ENCODE measurements at regions not wholly inside any gene's neighbourhood (a gene's known extent, or its start where the extent isn't known, plus 50 kb on each side); places are given as distances from the start of the nearest gene placed in this dataset.

DNA sequence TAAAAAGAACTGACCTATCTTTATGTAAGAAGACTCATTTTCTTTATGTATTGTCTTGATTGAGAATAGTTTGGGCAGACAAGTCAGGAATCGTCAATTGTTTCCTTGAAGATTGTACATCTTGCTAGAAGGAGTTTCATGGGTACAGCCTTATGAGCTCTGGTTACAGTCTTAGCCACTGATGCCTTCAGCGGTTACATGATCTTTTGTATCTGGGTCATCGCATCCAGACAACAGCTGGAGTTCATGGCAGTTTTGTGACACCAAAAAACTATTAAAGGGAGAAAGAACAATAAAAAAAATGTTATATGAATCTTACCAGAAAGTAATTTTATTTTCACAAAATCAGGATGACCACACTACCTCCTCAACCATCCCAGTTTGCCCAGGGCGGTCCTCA is 520.5 kb upstream of the CDH7 start:
- no peaks in the 10 kb centered on the region for H3K9me3 ChIP-seq
- H3K4me1 ChIP-seq (ENCODE audit: control insufficient read depth in 1 of 2, insufficient read depth in 1 of 2, low read depth in 1 of 2, low read length in 1 of 2): no peaks in the 10 kb centered on the region
- H3K27me3 ChIP-seq: no peaks in the 10 kb centered on the region
- H3K27ac ChIP-seq: no peak overlapping the region
- TF ChIP-seq CTCF (IDR thresholded peaks at IDR 0.05): no peak
- no peak overlapping the region for H3K4me3 ChIP-seq (ENCODE audit: low read depth in 1 of 2, low read length in 1 of 2)
- H3K36me3 ChIP-seq: no peaks in the 10 kb centered on the region

DNA sequence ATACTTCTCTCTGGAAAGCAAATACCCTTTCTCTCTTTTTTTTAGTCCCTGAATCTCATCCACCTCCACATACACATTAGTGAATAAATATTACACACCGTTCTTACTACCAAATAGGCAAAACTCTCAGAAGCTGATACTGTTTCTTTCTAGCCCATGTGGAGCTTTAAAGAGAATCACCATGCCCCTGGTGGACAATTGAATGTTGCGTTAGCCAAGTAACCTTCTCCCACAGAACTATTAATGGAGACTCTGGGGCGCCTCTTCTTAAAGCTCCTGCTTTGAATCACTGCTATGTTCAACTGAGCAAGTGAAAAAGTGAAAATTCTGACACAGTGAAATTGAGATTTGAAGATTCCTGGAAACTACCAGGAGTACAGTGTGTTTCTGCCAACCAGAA is 522.8 kb upstream of the CDH7 start:
- H3K27ac ChIP-seq: no peak overlapping the region
- no peak overlapping the region for H3K4me3 ChIP-seq (ENCODE audit: low read depth in 1 of 2, low read length in 1 of 2)
- H3K4me1 ChIP-seq (ENCODE audit: control insufficient read depth in 1 of 2, insufficient read depth in 1 of 2, low read depth in 1 of 2, low read length in 1 of 2): no peaks in the 10 kb centered on the region
- H3K9me3 ChIP-seq: no peaks in the 10 kb centered on the region
- no peaks in the 10 kb centered on the region for H3K27me3 ChIP-seq
- no peaks in the 10 kb centered on the region for H3K36me3 ChIP-seq
- no peak for TF ChIP-seq CTCF (IDR thresholded peaks at IDR 0.05)

GRCh38 chr18:65221736-65222135 is 529.1 kb upstream of the CDH7 start:
- Histone ChIP-seq H3K27me3 (no peaks in the 10 kb centered on the region), H3K4me1 (ENCODE audit: control insufficient read depth in 1 of 2, insufficient read depth in 1 of 2, low read depth in 1 of 2, low read length in 1 of 2) (no peaks in the 10 kb centered on the region), H3K4me3 (ENCODE audit: low read depth in 1 of 2, low read length in 1 of 2) (no peak overlapping the region), H3K36me3 (no peaks in the 10 kb centered on the region), H3K27ac (no peak overlapping the region), H3K9me3 (no peaks in the 10 kb centered on the region)
- no peak for TF ChIP-seq CTCF (IDR thresholded peaks at IDR 0.05)

DNA sequence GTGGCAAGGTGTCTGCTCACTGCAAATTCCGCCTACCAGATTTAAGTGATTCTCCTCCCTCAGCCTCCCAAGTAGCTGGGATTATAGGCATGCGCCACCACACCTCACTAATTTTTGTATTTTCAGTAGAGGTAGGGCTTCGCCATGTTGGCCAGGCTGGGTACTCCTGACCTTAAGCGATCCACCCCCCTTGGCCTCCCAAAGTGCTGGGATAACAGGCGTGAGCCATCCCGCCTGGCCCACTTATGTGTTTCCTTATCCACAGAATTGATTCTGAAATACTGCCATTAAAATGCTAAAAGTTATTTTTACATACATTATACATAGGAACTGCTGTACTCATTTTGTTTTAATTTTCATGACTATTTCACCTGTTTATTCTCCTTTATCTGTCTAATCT is 529.7 kb upstream of the CDH7 start:
- Histone ChIP-seq H3K4me3 (ENCODE audit: low read depth in 1 of 2, low read length in 1 of 2) (no peak overlapping the region), H3K4me1 (ENCODE audit: control insufficient read depth in 1 of 2, insufficient read depth in 1 of 2, low read depth in 1 of 2, low read length in 1 of 2) (no peaks in the 10 kb centered on the region), H3K27ac (no peak overlapping the region), H3K36me3 (no peaks in the 10 kb centered on the region), H3K27me3 (no peaks in the 10 kb centered on the region), H3K9me3 (no peaks in the 10 kb centered on the region)
- TF ChIP-seq CTCF (IDR thresholded peaks at IDR 0.05): no peak

GRCh38 chr18:65215865-65216466 is 534.8 kb upstream of the CDH7 start:
- TF ChIP-seq CTCF (IDR thresholded peaks at IDR 0.05): no peak

GRCh38 chr18:65214456-65214855 is 536.4 kb upstream of the CDH7 start:
- Histone ChIP-seq H3K36me3 (no peaks in the 10 kb centered on the region), H3K27ac (no peak overlapping the region), H3K27me3 (no peaks in the 10 kb centered on the region), H3K4me3 (ENCODE audit: low read depth in 1 of 2, low read length in 1 of 2) (no peak overlapping the region), H3K4me1 (ENCODE audit: control insufficient read depth in 1 of 2, insufficient read depth in 1 of 2, low read depth in 1 of 2, low read length in 1 of 2) (no peaks in the 10 kb centered on the region), H3K9me3 (no peaks in the 10 kb centered on the region)
- no peak for TF ChIP-seq CTCF (IDR thresholded peaks at IDR 0.05)

More at GRCh38 chr18:65215865-65216466, 534.8 kb upstream of the CDH7 start:
- no peak overlapping the region for H3K27ac ChIP-seq
- H3K36me3 ChIP-seq: no peaks in the 10 kb centered on the region
- H3K9me3 ChIP-seq: no peaks in the 10 kb centered on the region
- no peaks in the 10 kb centered on the region for H3K4me1 ChIP-seq (ENCODE audit: control insufficient read depth in 1 of 2, insufficient read depth in 1 of 2, low read depth in 1 of 2, low read length in 1 of 2)
- H3K27me3 ChIP-seq: no peaks in the 10 kb centered on the region
- no peak overlapping the region for H3K4me3 ChIP-seq (ENCODE audit: low read depth in 1 of 2, low read length in 1 of 2)
